HUES64 (cell line): ENCODE measurements at regions not wholly inside any gene's neighbourhood (a gene's known extent, or its start where the extent isn't known, plus 50 kb on each side); places are given as distances from the start of the nearest gene placed in this dataset.
"Not testable (repeated sequence)": the region's sequence is repeated elsewhere in the genome, so short reads cannot be mapped to it uniquely, and the experiment has no call there.

Source experiments
- H3K27ac ChIP-seq: 2 replicates; pipeline ENCODE4 v1.7.0; 2013; ENCODE audit warnings: low read depth, low read length, inconsistent platforms
- H3K27me3 ChIP-seq: 2 replicates; pipeline ENCODE4 v1.6.1; 2013; ENCODE audit warnings: mild to moderate bottlenecking, low read length; ENCODE audit not compliant: insufficient read depth
- H3K36me3 ChIP-seq: 2 replicates; pipeline ENCODE4 v1.6.1; 2013; ENCODE audit warnings: mild to moderate bottlenecking, low read length; ENCODE audit not compliant: insufficient read depth
- H3K4me1 ChIP-seq: 2 replicates; pipeline ENCODE4 v1.6.1; 2013; ENCODE audit warnings: mild to moderate bottlenecking, low read length, moderate library complexity; ENCODE audit not compliant: insufficient read depth
- H3K4me3 ChIP-seq: 2 replicates; pipeline ENCODE4 v1.5.1; 2013; ENCODE audit warnings: mild to moderate bottlenecking, low read length, moderate library complexity
- H3K9ac ChIP-seq: 2 replicates; pipeline ENCODE4 v1.6.1; 2013; ENCODE audit warnings: mild to moderate bottlenecking, low read depth, low read length
- H3K9me3 ChIP-seq: 2 replicates; pipeline ENCODE4 v1.6.1; 2013; ENCODE audit warnings: low read depth, low read length; ENCODE audit not compliant: insufficient read depth
- WGBS: fragments of 150-250, 120-280 bp; methylation state at CpG from one replicate; pipeline ENCODE4 v1.1.7; 2013; ENCODE audit warnings: missing lambda C conversion rate; 5-methylcytosine and 5-hydroxymethylcytosine counted together

GRCh38 chr3:182023843-182024242 is 312.1 kb downstream of the SOX2 start:
- H3K4me3 ChIP-seq: no peak overlapping the region
- H3K9me3 ChIP-seq: no peaks in the 10 kb centered on the region
- no peak overlapping the region for H3K9ac ChIP-seq
- WGBS: 81% methylated on average over 2 of the region's 2 CpGs
- no peaks in the 10 kb centered on the region for H3K27me3 ChIP-seq
- no peaks in the 10 kb centered on the region for H3K4me1 ChIP-seq
- no peaks in the 10 kb centered on the region for H3K36me3 ChIP-seq
- no peak overlapping the region for H3K27ac ChIP-seq

GRCh38 chr3:182027366-182027765 is 315.6 kb downstream of the SOX2 start:
- Histone ChIP-seq H3K36me3 (no peaks in the 10 kb centered on the region), H3K27me3 (no peaks in the 10 kb centered on the region), H3K4me3 (no peak overlapping the region), H3K4me1 (no peaks in the 10 kb centered on the region), H3K27ac (no peak overlapping the region), H3K9ac (no peak overlapping the region), H3K9me3 (no peaks in the 10 kb centered on the region)
- WGBS: 88% methylated on average over 1 of the region's 1 CpG

GRCh38 chr3:182028081-182028480 is 316.4 kb downstream of the SOX2 start:
- Histone ChIP-seq H3K4me1 (no peaks in the 10 kb centered on the region), H3K9ac (no peak overlapping the region), H3K36me3 (no peaks in the 10 kb centered on the region), H3K9me3 (no peaks in the 10 kb centered on the region), H3K4me3 (no peak overlapping the region), H3K27me3 (no peaks in the 10 kb centered on the region), H3K27ac (no peak overlapping the region)
- WGBS: 89% methylated on average over 3 of the region's 3 CpGs

GRCh38 chr3:182034231-182034630 is 322.5 kb downstream of the SOX2 start:
- not testable (repeated sequence) for H3K4me3 ChIP-seq, H3K27ac ChIP-seq, H3K9ac ChIP-seq, H3K9me3 ChIP-seq, H3K27me3 ChIP-seq, H3K36me3 ChIP-seq, H3K4me1 ChIP-seq
- 89% methylated on average over 1 of the region's 1 CpG for WGBS

GRCh38 chr3:182035324-182035723 is 323.6 kb downstream of the SOX2 start:
- H3K9me3 ChIP-seq: peaks cover 4% of the 10 kb centered on the region; the same call in 1 of the 2 replicates
- H3K4me1 ChIP-seq: no peaks in the 10 kb centered on the region
- H3K9ac ChIP-seq: no peak overlapping the region
- no peaks in the 10 kb centered on the region for H3K27me3 ChIP-seq
- H3K36me3 ChIP-seq: no peaks in the 10 kb centered on the region
- H3K27ac ChIP-seq: no peak overlapping the region
- WGBS: 100% methylated on average over 2 of the region's 3 CpGs
- H3K4me3 ChIP-seq: no peak overlapping the region

- Histone ChIP-seq H3K4me3 (no peak overlapping the region), H3K9ac (no peak overlapping the region), H3K36me3 (no peaks in the 10 kb centered on the region), H3K27me3 (no peaks in the 10 kb centered on the region), H3K9me3 (peaks cover 4% of the 10 kb centered on the region; the same call in 1 of the 2 replicates), H3K4me1 (no peaks in the 10 kb centered on the region), H3K27ac (no peak overlapping the region)
- WGBS: 100% methylated on average over 1 of the region's 1 CpG
Measured at GRCh38 chr3:182036382-182036781, 324.7 kb downstream of the SOX2 start.

- no peak overlapping the region for H3K9ac ChIP-seq
- no peaks in the 10 kb centered on the region for H3K4me1 ChIP-seq
- H3K36me3 ChIP-seq: no peaks in the 10 kb centered on the region
- H3K27me3 ChIP-seq: no peaks in the 10 kb centered on the region
- H3K27ac ChIP-seq: no peak overlapping the region
- H3K9me3 ChIP-seq: peaks cover 4% of the 10 kb centered on the region; the same call in 1 of the 2 replicates
- WGBS: 100% methylated on average over 1 of the region's 1 CpG
- no peak overlapping the region for H3K4me3 ChIP-seq
Measured at GRCh38 chr3:182041668-182042291, 330.1 kb downstream of the SOX2 start.

GRCh38 chr3:182045736-182046135 is 334.0 kb downstream of the SOX2 start:
- Histone ChIP-seq H3K27ac (no peak overlapping the region), H3K27me3 (no peaks in the 10 kb centered on the region), H3K9me3 (no peaks in the 10 kb centered on the region), H3K36me3 (no peaks in the 10 kb centered on the region), H3K4me1 (no peaks in the 10 kb centered on the region), H3K9ac (no peak overlapping the region), H3K4me3 (no peak overlapping the region)
- 98% methylated on average over 2 of the region's 2 CpGs for WGBS

GRCh38 chr3:182046166-182046764 is 334.5 kb downstream of the SOX2 start:
- Histone ChIP-seq H3K9ac (no peak overlapping the region), H3K27ac (no peak overlapping the region), H3K4me3 (no peak overlapping the region), H3K27me3 (no peaks in the 10 kb centered on the region), H3K36me3 (no peaks in the 10 kb centered on the region), H3K9me3 (no peaks in the 10 kb centered on the region), H3K4me1 (no peaks in the 10 kb centered on the region)
- WGBS: 95% methylated on average over 11 of the region's 11 CpGs

GRCh38 chr3:182050932-182051331 is 339.2 kb downstream of the SOX2 start:
- Histone ChIP-seq H3K4me3 (no peak overlapping the region), H3K9me3 (no peaks in the 10 kb centered on the region), H3K27ac (no peak overlapping the region), H3K27me3 (no peaks in the 10 kb centered on the region), H3K4me1 (peaks cover 6% of the 10 kb centered on the region; the same call in 1 of the 2 replicates), H3K9ac (no peak overlapping the region), H3K36me3 (no peaks in the 10 kb centered on the region)
- WGBS: 92% methylated on average over 2 of the region's 3 CpGs

GRCh38 chr3:182052332-182052731 is 340.6 kb downstream of the SOX2 start:
- 100% methylated on average over 1 of the region's 1 CpG for WGBS
- Histone ChIP-seq H3K9ac (no peak overlapping the region), H3K27ac (no peak overlapping the region), H3K4me1 (peaks cover 6% of the 10 kb centered on the region; the same call in 1 of the 2 replicates), H3K4me3 (no peak overlapping the region), H3K36me3 (no peaks in the 10 kb centered on the region), H3K9me3 (no peaks in the 10 kb centered on the region), H3K27me3 (no peaks in the 10 kb centered on the region)
